ENCODE measurements at regions not wholly inside any gene's neighbourhood (a gene's known extent, or its start where the extent isn't known, plus 50 kb on each side); places are given as distances from the start of the nearest gene placed in this dataset.
A peak's percentile ranks its signal among the peaks of the same experiment; 100 is the strongest.
"Not testable (repeated sequence)": the region's sequence is repeated elsewhere in the genome, so short reads cannot be mapped to it uniquely, and the experiment has no call there.

DNA sequence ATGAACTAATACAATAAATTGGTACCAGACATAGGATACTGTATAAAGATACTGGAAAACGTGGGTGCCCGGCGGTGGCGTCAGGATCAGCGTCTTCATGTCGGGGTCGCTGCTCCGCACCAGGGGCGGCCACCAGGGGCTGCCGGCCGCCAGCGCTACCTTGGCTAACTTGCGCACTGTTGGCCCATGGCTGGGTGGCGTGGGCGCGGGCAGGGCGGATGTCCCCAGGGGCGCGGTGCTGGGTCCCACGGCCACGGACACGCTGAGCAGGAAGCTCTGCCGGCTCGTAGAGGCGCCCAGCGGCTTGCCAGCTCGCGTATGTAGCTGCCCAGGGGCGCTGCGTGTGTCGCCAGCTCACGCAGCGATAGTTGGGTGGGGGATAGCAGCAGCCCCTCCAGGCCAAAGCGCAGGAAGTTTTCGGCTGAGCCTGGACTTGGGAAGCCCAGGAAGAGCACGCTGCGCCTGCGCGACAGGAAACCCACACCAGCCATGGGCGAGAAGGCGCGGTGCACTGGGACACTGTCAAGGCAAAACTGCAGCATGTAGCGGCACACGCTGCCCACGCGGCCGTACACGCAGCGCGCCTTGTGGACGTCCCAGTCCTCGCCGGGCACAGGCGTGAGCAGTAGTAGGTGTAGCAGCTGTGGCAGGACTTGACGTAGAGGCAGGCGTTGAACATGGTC is 299.9 kb downstream of the CCDC74A start:
- no peak for DNase-seq (ENCODE audit: low read depth)

GRCh38 chr2:131828164-131828561 is 300.5 kb downstream of the CCDC74A start:
- DNase-seq (ENCODE audit: low read depth), result no peak

DNA sequence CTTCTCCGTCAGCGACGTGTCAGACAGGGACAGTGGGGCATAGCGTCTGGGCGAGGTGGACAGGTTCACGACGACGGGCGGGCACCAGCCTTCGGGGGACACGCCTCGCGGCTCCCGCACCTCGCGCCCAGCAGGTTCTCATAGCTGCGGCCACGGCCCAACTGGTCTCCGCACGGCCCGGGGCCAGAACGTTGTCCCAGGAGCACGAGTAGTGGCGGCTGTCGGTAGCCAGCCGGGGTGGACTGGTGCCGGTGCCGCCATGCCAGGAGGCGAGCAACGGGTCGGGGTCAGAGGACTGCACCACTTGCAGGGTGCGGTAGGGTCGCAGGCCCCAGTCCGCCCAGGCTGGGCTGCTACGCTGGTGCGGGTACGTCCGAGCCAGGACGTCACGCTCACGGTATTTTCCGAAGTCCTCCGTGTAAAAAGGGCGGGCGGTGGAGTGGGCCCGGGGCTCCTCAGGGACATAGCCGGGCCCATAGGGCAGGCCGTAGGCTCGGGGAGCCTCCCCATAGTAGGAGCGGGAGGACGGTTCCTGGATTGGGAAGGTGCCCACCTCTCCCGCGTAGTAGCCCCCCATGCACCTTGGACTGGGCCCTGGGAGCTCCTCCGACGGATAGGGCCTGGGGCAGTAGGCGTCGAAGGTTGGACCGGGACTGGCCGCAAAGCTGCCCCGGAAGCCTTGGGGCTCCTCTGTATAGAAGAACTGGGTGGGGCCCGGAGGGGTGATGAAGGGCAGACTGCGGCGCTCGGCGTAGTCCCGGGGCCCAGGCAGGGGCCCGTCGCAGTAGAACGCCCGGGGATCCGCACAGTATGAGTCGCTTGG is 301.2 kb downstream of the CCDC74A start:
- not testable (repeated sequence) for DNase-seq (ENCODE audit: low read depth)

- not testable (repeated sequence) for DNase-seq (ENCODE audit: low read depth)
These were observed 302.0 kb downstream of the CCDC74A start for GRCh38 chr2:131829456-131830241.

DNA sequence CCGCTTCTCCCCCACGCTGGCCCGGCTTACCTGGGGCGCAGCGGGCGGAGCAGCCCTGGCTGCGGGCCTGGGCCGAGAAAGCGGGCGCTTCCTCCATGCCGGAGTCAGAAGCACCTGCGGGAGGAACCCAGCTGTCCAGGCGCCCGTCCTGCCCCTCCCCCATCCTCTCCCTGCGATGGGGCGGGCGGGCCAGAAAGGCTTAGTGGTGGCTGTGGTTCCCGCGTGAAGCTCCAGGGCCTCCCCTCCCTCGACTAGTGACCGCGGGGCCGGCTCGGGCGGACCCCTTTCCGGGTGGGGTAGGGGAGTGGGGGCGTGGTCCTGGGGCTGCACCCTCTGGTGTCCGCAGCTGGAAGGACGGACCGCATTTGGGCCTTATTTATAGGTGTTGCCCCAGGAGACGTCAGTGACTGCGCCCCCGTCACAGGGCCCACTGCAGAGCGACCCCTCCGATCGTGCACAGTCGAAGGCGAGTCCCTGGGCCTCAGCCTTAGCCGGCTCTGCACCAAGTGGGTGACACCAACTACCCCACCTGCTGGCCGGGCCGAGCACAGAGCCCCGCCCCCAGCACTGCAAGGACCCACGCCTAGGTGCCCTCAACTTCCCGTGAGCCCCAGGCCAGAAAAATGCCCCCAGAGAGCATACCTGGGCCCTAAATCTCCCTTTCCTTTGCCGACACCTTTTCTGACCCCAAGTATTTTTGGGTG is 302.7 kb downstream of the CCDC74A start:
- DNase-seq (ENCODE audit: low read depth), result not testable (repeated sequence)

- not testable (repeated sequence) for DNase-seq (ENCODE audit: low read depth)
These were observed 303.2 kb downstream of the CCDC74A start for GRCh38 chr2:131830946-131831310.

DNA sequence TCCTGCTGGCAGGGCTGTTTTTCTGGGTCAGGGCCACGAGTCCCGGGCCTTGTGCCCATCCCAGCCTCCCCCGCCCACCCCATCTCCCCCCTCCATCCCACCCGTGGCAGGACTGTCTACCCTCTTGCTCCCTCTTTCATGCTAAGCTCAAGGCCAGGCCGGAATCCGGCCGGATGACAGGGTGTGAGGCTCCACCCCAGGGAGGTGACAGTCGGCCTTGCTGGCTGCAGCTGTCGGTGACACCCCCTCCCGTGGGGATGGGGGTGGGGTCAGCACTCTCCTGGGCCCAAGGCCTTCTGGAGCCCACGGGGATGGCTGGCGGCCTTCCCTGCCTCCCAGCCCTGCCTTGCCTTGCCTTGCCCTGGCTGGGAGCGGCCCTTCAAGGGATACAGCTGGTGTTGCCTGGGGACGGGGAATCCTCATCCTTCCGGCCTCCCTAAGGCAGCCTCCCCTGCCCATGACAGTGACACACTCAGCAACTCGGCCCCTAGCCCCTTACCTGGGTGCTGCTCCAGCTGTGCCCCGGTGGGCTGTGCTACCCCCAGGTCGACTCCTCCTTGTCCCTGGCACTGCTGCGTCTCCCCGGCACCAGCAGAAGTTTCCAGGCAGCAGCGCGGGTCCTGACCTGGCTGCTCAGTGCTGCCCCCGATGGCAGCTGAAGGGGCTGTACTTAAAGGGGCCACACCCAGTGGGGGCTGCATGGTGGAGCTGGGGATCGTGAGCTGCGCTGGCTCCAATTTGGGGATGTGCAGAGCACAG is 303.9 kb downstream of the CCDC74A start:
- not testable (repeated sequence) for DNase-seq (ENCODE audit: low read depth)

DNA sequence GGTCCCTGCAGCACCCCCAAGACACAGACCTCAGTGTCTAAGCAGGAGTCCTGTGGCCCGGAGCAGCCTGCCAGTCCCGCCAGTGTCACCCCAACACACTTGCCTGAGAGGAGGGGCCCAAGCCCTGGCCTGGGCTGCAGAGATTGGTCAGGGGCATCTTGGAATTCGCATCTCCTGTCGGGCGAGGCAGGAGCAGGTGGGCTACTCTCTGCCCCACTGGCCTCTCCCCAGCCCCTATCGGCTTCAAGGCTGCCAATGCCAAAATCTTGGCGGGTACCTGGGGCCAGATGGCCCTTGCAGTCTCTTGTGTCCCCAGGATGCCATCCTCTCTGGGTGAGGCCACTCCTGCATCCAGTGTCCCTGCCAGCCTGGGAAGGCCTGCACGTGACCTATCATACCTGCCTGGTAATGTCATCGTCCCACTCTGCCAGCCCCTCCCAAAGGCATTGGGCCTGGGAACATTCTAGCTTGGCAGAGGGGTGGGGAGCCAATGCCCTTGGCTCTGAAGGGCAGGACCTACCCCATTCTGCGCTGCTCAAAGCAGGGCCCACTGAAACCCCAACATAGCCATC is 304.6 kb downstream of the CCDC74A start:
- DNase-seq (ENCODE audit: low read depth), result not testable (repeated sequence)

DNA sequence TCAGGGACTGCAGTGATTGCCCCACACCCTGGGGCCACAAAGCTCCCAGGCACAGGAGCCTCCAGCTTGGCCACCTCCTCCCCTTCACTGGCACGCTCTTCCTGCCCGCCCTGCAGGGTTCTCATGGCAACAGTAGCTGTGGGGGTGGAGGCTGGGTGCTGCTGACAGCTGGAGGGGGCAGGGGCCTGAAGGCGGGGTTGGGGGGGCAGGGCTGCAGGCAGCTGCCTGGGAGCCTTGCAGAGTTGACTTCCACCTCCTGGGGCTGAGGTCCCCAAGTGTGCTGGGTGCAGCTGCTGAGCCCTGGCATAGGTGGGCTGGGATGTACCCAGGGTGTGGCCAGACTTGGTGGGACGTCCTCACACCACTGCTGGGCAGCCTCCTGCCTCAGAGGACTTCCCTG is 305.2 kb downstream of the CCDC74A start:
- peak; percentile 6 for DNase-seq (ENCODE audit: low read depth)

DNA sequence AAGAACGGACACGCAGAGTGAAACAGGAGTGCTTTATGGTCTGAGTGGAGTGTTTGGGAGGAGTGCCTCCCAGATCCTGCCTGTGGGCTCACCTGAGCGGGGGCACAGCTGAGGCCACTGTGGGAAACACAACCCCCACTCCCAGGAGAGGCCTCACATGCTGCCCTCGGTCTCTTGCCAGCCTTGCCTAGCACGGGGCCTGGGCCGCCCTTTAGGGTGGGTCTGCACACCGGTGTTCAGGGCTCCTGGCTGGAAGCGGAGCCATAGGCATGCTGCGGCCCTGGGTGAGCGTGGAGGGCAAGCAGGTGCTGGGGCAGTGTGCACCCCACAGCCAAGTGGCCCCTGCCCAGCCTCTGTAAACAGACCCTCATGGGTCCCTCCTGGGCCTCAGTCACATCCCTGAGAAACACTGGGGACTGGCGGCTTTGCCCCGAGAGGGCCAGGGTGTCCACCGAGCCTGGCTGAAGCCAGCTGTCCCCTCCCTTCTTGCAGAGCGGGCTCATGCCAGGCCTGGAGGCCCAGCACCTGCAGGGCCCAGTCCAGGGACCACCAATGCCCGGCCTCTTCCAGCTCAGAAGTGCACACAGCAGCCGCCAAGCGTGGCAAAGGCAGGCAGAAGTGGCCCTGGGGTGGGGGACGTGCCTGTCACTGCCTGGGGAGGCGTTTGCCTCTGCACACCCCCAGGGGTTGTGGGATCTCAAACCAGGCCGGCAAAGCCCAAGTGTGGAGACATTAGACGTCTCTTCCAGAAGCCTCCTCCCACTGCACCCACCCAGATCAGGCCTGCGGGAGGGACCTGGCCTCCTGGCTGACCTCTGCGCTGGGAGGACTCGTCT is 305.9 kb downstream of the CCDC74A start:
- DNase-seq (ENCODE audit: low read depth), result not testable (repeated sequence)

GRCh38 chr2:131834203-131835020 is 306.7 kb downstream of the CCDC74A start:
- DNase-seq (ENCODE audit: low read depth), result not testable (repeated sequence)

GRCh38 chr2:131835022-131835421 is 307.3 kb downstream of the CCDC74A start:
- DNase-seq (ENCODE audit: low read depth), result not testable (repeated sequence)

- no peak for DNase-seq (ENCODE audit: low read depth)
These were observed 308.0 kb downstream of the CCDC74A start for GRCh38 chr2:131835621-131836091.

GRCh38 chr2:131836116-131836515 is 308.4 kb downstream of the CCDC74A start:
- DNase-seq (ENCODE audit: low read depth), result not testable (repeated sequence)

- DNase-seq (ENCODE audit: low read depth), result not testable (repeated sequence)
These were observed 316.4 kb downstream of the CCDC74A start for GRCh38 chr2:131844044-131844443.

GRCh38 chr2:131856202-131856601 is 305.6 kb downstream of the ANKRD30BL start:
- not testable (repeated sequence) for DNase-seq (ENCODE audit: low read depth)

DNA sequence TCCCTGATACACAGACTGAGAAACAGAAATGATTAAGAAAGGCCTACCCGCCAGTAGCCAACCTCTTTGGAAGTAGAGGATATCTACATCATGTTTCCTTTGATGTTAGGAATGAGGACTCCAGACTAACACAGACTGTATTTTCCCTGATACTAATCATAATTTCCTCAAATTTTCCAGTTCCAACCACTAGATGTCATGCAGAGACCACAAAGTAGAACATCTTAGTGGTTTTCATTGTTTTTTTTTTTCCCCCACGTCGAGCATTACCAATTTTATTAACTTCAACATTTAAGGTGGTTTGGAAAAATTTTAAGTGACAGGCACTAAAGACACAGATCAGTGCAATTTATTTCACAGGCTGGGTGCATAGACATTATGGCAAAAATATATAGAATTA is 303.6 kb downstream of the ANKRD30BL start:
- DNase-seq (ENCODE audit: low read depth), result peak; percentile 5

Data from myocyte (in vitro differentiated cells).